Small intestine (tissue), 7 donors: ENCODE measurements at regions not wholly inside any gene's neighbourhood (a gene's known extent, or its start where the extent isn't known, plus 50 kb on each side); places are given as distances from the start of the nearest gene placed in this dataset.

ENCODE experiments used
- DNase-seq, 2 donors: peaks; one replicate each; pipeline versions ENCODE4 v3.0.0 to v3.0.0-alpha.2; 2013
- FAIRE-seq: peaks from 2 replicates; lab custom pipeline; 2012; peaks lifted over from hg19 to GRCh38; lab: Jason Lieb, UNC
- H3K27ac ChIP-seq, 3 donors: one replicate each; pipeline ENCODE4 v1.5.1; 2013; ENCODE audit warnings: low read length in 2 of 3, mild to moderate bottlenecking in 2 of 3, control low read depth in 1 of 3, inconsistent platforms in 1 of 3, low read depth in 1 of 3, moderate library complexity in 1 of 3
- H3K27me3 ChIP-seq, 3 donors: one replicate each; pipeline ENCODE4 v1.6.1; 2013; ENCODE audit warnings: low read length in 3 of 3, inconsistent platforms in 1 of 3; ENCODE audit not compliant: control insufficient read depth in 3 of 3, insufficient read depth in 3 of 3
- H3K36me3 ChIP-seq, 3 donors: one replicate each; pipeline ENCODE4 v1.6.1; 2013; ENCODE audit warnings: low read length in 3 of 3, inconsistent platforms in 1 of 3, low read depth in 1 of 3, mild to moderate bottlenecking in 1 of 3, moderate library complexity in 1 of 3; ENCODE audit not compliant: control insufficient read depth in 3 of 3, insufficient read depth in 2 of 3
- H3K4me1 ChIP-seq, 3 donors: one replicate each; pipeline ENCODE4 v1.6.1; 2013; ENCODE audit warnings: low read length in 2 of 3, inconsistent platforms in 1 of 3, low read depth in 1 of 3, mild to moderate bottlenecking in 1 of 3, moderate library complexity in 1 of 3; ENCODE audit not compliant: control insufficient read depth in 3 of 3, insufficient read depth in 2 of 3
- H3K4me3 ChIP-seq, 3 donors: one replicate each; pipeline ENCODE4 v1.5.1; 2013; ENCODE audit warnings: low read length in 3 of 3, control low read depth in 1 of 3, inconsistent platforms in 1 of 3, low read depth in 1 of 3, mild to moderate bottlenecking in 1 of 3, moderate library complexity in 1 of 3
- H3K9me3 ChIP-seq, 2 donors: one replicate each; pipeline ENCODE4 v1.6.1; 2013; ENCODE audit warnings: low read depth in 1 of 2, low read length in 1 of 2; ENCODE audit not compliant: control insufficient read depth in 2 of 2, insufficient read depth in 1 of 2
- WGBS, 3 donors: extraction: QIAGEN DNeasy Blood & Tissue Kit; methylation state at CpG; one replicate each; pipeline ENCODE4 v1.1.7; 2013; 5-methylcytosine and 5-hydroxymethylcytosine counted together
- donor health status: healthy with polysubstance abuse.
- donor health status: control.
- donor health status: control.
- donor health status: Bipolar disorder and iron deficiency.
- donor health status: healthy.

DNA sequence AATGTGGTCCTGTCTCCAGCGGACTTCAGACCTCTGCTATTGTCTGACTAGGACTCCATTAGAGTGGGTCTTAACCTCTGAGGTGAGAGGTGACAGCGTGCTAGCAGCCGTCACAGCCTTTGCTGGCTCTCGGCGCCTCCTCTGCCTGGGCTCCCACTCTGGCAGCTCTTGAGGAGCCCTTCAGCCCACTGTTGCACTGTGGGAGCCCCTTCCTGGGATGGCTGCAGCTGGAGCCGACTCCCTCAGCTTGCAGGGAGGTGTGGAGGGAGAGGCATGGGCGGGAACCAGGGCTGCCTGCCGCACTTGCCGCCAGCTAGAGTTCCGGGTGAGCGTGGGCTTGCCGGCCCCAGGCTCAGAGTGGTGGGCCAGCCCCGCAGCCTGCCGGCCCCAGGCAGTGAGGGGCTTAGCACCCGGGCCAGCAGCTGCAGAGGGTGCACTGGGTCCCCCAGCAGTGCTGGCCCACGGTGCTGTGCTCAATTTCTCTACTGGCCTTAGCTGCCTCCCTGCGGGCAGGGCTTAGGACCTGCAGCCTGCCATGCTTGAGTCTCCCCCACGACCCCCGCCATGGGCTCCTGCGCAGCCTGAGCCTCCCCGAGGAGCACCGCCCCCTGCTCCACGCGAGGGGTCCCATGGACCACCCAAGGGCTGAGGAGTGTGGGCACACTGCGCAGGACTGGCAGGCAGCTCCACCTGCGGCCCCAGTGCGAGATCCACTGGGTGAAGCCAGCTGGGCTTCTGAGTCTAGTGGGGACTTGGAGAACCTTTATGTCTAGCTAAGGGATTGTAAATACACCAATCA is 163.4 kb upstream of the ITM2A start:
- Histone ChIP-seq H3K36me3 (no peaks in the 10 kb centered on the region), H3K9me3 (peaks cover 0 to 3% of the 10 kb centered on the region in 2 donors), H3K27me3 (no peaks in the 10 kb centered on the region), H3K4me1 (no peaks in the 10 kb centered on the region), H3K27ac (no peak overlapping the region), H3K4me3 (no peak overlapping the region)
- FAIRE-seq (no peak), DNase-seq (no peak)
- 81 to 89% (median 85%) methylated on average over 22 to 27 of the region's 27 CpGs for WGBS, 3 donors

DNA sequence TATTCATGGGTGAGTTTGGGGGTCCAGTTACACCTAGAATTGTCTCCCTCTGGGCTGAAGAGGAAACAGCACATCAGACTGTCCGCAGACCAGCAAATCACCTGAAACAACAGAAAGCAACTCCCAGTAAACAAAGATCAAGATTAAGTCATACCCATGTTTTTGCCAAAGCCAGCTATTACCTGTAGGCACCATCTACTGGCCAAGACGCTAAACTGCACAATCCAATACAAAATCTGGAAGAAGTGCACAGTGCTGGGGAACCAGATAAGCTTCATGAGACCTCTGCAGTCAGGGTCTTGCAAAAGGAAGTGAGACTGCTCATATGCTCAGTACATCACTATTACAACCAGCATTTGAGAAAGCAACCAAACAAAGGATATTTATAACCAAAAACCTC is 157.5 kb upstream of the ITM2A start:
- no peak for FAIRE-seq
- H3K36me3 ChIP-seq = no peaks in the 10 kb centered on the region
- H3K27ac ChIP-seq = no peak overlapping the region
- peaks cover 0 to 5% of the 10 kb centered on the region in 2 donors for H3K9me3 ChIP-seq
- peak in 1 of 2 donors; percentile 9 for DNase-seq
- WGBS, 3 donors = 35 to 47% (median 37%) methylated on average over 2 of the region's 2 CpGs
- H3K4me3 ChIP-seq = no peak overlapping the region
- no peaks in the 10 kb centered on the region for H3K4me1 ChIP-seq
- no peaks in the 10 kb centered on the region for H3K27me3 ChIP-seq

- no peak overlapping the region for H3K4me3 ChIP-seq
- H3K4me1 ChIP-seq = no peaks in the 10 kb centered on the region
- WGBS, 3 donors = 49 to 80% (median 72%) methylated on average over 7 of the region's 7 CpGs
- no peaks in the 10 kb centered on the region for H3K9me3 ChIP-seq
- no peaks in the 10 kb centered on the region for H3K36me3 ChIP-seq
- no peak for FAIRE-seq
- H3K27ac ChIP-seq = no peak overlapping the region
- H3K27me3 ChIP-seq = no peaks in the 10 kb centered on the region
- no peak for DNase-seq
Observed at GRCh38 chrX:79515529-79515928, 148.4 kb upstream of the ITM2A start.

- no peaks in the 10 kb centered on the region for H3K4me1 ChIP-seq
- DNase-seq = no peak
Observed at GRCh38 chrX:79511799-79512198, 144.7 kb upstream of the ITM2A start.

DNA sequence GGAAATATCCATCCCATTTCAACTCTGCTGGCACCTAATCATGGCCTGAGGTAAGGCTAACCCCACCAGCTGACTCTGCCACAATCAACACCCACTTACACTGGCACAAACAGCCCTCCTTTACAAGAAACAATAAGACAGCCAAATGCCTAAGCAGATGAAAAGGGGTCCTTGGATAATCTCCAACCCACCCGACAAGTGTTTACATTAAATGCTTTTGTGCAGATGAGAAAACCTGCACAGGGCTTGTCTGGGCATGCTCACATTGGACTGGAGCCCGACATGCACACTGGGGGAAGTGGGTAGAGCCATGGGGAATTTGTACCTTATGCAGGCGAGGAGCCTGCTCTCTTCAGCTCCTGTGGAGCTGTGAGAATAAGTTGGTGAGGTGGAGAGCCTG is 138.9 kb upstream of the ITM2A start:
- no peaks in the 10 kb centered on the region for H3K36me3 ChIP-seq
- 39 to 66% (median 53%) methylated on average over 3 of the region's 3 CpGs for WGBS, 3 donors
- no peak overlapping the region for H3K27ac ChIP-seq
- DNase-seq = no peak
- H3K9me3 ChIP-seq = no peaks in the 10 kb centered on the region
- H3K4me1 ChIP-seq = no peaks in the 10 kb centered on the region
- FAIRE-seq = no peak
- no peak overlapping the region for H3K4me3 ChIP-seq
- no peaks in the 10 kb centered on the region for H3K27me3 ChIP-seq

More at GRCh38 chrX:79511799-79512198, 144.7 kb upstream of the ITM2A start:
- WGBS, 3 donors = 56 to 93% (median 78%) methylated on average over 1 of the region's 1 CpG
- no peak for FAIRE-seq
- Histone ChIP-seq H3K4me3 (no peak overlapping the region), H3K9me3 (no peaks in the 10 kb centered on the region), H3K36me3 (no peaks in the 10 kb centered on the region), H3K27me3 (no peaks in the 10 kb centered on the region), H3K27ac (no peak overlapping the region)

GRCh38 chrX:79482686-79483085 is 115.6 kb upstream of the ITM2A start:
- Histone ChIP-seq H3K4me1 (no peaks in the 10 kb centered on the region), H3K4me3 (no peak overlapping the region), H3K36me3 (no peaks in the 10 kb centered on the region), H3K9me3 (no peaks in the 10 kb centered on the region), H3K27me3 (no peaks in the 10 kb centered on the region), H3K27ac (no peak overlapping the region)
- DNase-seq (no peak), FAIRE-seq (no peak)
- 90 to 96% (median 92%) methylated on average over 7 of the region's 7 CpGs for WGBS, 3 donors

DNA sequence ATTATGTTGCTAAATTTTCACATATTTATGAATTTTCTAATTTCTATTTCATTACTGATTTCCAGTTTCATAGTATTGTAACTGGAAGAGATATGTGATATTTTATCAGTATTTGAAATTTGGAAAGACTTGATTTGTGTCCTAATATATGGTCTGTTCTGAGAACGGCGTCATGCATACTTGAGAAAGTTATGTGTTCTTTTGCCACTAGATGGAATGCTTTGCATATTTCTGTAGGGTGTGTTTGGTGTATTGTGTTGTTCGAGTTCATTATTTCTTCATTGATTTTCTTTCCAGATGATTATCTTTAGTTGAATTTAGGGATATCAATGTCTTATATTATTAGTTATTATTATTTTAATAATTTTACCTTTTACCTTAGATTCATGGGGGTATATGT is 110.6 kb upstream of the ITM2A start:
- no peak overlapping the region for H3K4me3 ChIP-seq
- WGBS, 3 donors = 13 to 45% (median 34%) methylated on average over 3 of the region's 3 CpGs
- no peaks in the 10 kb centered on the region for H3K27me3 ChIP-seq
- no peaks in the 10 kb centered on the region for H3K36me3 ChIP-seq
- no peak overlapping the region for H3K27ac ChIP-seq
- H3K9me3 ChIP-seq = no peaks in the 10 kb centered on the region
- no peaks in the 10 kb centered on the region for H3K4me1 ChIP-seq
- DNase-seq (peak; percentile 2 to 5), FAIRE-seq (no peak)

- Histone ChIP-seq H3K27ac (no peak overlapping the region), H3K4me1 (no peaks in the 10 kb centered on the region), H3K27me3 (peaks cover 0 to 1% (median 0%) of the 10 kb centered on the region in 3 donors), H3K36me3 (no peaks in the 10 kb centered on the region), H3K9me3 (no peaks in the 10 kb centered on the region), H3K4me3 (no peak overlapping the region)
- FAIRE-seq = no peak
- no peak for DNase-seq
Observed at GRCh38 chrX:79466636-79467035, 99.5 kb upstream of the ITM2A start.

DNA sequence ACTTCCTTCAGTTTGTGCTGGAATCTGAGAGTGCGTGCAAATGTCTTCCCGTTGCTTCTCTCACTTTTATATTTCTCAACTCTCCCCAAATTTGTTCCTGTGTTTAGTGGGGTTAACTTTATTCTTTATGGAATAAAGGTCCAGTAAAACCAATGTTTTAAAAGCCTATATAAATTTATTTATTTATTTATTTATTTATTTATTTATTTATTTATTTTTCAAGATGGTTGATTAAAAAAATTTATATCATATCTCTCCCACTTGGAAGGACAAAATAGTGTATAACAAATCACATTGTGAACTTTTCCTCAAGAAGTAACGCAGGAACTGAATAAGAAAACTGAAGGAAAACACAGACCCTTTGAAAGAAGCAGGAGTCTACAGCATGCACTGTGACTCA is 95.3 kb upstream of the ITM2A start:
- Histone ChIP-seq H3K9me3 (no peaks in the 10 kb centered on the region), H3K27me3 (peaks cover 0 to 1% (median 0%) of the 10 kb centered on the region in 3 donors), H3K27ac (no peak overlapping the region), H3K4me3 (no peak overlapping the region), H3K36me3 (no peaks in the 10 kb centered on the region), H3K4me1 (no peaks in the 10 kb centered on the region)
- DNase-seq (no peak), FAIRE-seq (no peak)
- 85 to 100% (median 88%) methylated on average over 3 of the region's 3 CpGs for WGBS, 3 donors
